ENCODE measurements at regions not wholly inside any gene's neighbourhood (a gene's known extent, or its start where the extent isn't known, plus 50 kb on each side); places are given as distances from the start of the nearest gene placed in this dataset.

DNA sequence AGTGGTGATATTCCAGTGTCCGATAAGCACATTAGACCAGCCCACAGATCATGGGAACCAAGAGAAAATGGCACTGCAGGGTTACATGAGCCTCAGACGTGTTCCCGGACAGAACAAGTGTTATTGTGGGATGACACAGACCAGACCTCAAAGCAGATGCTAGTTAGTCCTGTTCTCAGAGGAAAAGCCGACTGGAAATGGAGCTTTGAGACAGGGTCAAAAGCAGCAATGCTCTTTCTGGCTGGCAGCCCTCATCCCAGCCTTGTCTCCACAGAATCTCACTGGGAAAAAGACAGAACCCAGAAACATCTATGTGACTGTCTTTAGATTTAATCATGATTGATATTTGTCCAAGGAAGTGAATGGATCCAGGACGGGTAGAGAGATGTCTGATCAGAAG lies 506.8 kb downstream of the INSC start:
- TF ChIP-seq POLR2A (IDR thresholded peaks at IDR 0.05; ENCODE audit: low read depth, low read length) (no peak), POLR2AphosphoS5 (IDR thresholded peaks at IDR 0.05; ENCODE audit: low read depth, low read length) (no peak), TAF1 (IDR thresholded peaks at IDR 0.05; ENCODE audit: low read depth, low read length) (no peak), POU2F2 (IDR thresholded peaks at IDR 0.05; ENCODE audit: low read depth, low read length) (no peak), SPI1 (IDR thresholded peaks at IDR 0.05; ENCODE audit: low read depth, low read length) (no peak)
